Calu3 (cell line): ENCODE measurements at regions not wholly inside any gene's neighbourhood (a gene's known extent, or its start where the extent isn't known, plus 50 kb on each side); places are given as distances from the start of the nearest gene placed in this dataset.

Source experiments
- BruUV-seq: library from RNA; stranded (reverse); fragments of 400-500 nt; replicated peaks from 2 replicates; lab custom pipeline; 2021; lab: Mats Ljungman, UMichigan
- CTCF ChIA-PET: fragments of 300-600 bp; sonication (Branson Sonifier 250); formaldehyde crosslinking; loops from one replicate; lab custom pipeline; 2022; ENCODE audit warnings: antibody characterized with exemption; lab: Charles Lee
- DNase-seq: peaks from one replicate; pipeline ENCODE4 v3.0.0; 2022
- H3K27ac Mint-ChIP-seq: one replicate; pipeline ENCODE4 v1.8.0; 2022; ENCODE audit warnings: mixed read lengths; ENCODE audit not compliant: unreplicated experiment
- H3K27me3 Mint-ChIP-seq: one replicate; pipeline ENCODE4 v1.8.0; 2022; ENCODE audit warnings: mixed read lengths; ENCODE audit not compliant: unreplicated experiment
- H3K36me3 Mint-ChIP-seq: one replicate; pipeline ENCODE4 v1.8.0; 2022; ENCODE audit warnings: mild to moderate bottlenecking, moderate library complexity, mixed read lengths; ENCODE audit not compliant: insufficient read depth, unreplicated experiment
- H3K4me1 Mint-ChIP-seq: one replicate; pipeline ENCODE4 v1.8.0; 2022; ENCODE audit warnings: mild to moderate bottlenecking, low read depth, mixed read lengths; ENCODE audit not compliant: unreplicated experiment
- H3K4me3 Mint-ChIP-seq: one replicate; pipeline ENCODE4 v1.8.0; 2022; ENCODE audit warnings: mild to moderate bottlenecking, low read depth, moderate library complexity, mixed read lengths; ENCODE audit not compliant: unreplicated experiment
- H3K9me3 Mint-ChIP-seq: one replicate; pipeline ENCODE4 v1.8.0; 2022; ENCODE audit warnings: low read depth, mixed read lengths; ENCODE audit not compliant: unreplicated experiment
- intact Hi-C: fragments of 100-400 bp; cut with micrococcal nuclease; formaldehyde crosslinking; loops from one replicate; pipeline ENCODE4 v1.10.0; 2022; ENCODE audit not compliant: unreplicated experiment
- TF ChIP-seq, protein P1 (sequence below): fragments of 200-600 bp; IDR thresholded peaks from one replicate; pipeline ENCODE4 v1.8.0; 2022; ENCODE audit warnings: antibody characterized with exemption; ENCODE audit not compliant: unreplicated experiment

DNA sequence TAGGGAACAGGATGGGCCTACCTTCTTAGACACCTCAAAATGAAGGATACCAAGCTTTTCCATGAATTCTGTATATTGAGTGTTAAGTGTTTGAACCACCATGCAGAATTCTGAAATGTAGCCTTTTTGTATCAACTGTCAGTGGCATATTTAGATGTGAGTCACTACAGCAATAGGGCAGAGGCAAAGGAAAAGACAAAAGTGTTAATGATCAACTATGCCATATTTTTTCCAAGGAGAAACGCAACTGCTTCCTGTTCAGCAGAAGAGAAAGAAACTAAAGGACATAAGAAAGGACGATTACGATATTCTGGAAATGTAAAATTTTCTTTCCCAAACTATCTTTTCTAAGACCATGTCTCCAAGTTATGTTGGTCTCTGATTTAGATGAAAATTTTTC, 104.6 kb upstream of the RSPO3 start:
- TF ChIP-seq, protein P1, sequence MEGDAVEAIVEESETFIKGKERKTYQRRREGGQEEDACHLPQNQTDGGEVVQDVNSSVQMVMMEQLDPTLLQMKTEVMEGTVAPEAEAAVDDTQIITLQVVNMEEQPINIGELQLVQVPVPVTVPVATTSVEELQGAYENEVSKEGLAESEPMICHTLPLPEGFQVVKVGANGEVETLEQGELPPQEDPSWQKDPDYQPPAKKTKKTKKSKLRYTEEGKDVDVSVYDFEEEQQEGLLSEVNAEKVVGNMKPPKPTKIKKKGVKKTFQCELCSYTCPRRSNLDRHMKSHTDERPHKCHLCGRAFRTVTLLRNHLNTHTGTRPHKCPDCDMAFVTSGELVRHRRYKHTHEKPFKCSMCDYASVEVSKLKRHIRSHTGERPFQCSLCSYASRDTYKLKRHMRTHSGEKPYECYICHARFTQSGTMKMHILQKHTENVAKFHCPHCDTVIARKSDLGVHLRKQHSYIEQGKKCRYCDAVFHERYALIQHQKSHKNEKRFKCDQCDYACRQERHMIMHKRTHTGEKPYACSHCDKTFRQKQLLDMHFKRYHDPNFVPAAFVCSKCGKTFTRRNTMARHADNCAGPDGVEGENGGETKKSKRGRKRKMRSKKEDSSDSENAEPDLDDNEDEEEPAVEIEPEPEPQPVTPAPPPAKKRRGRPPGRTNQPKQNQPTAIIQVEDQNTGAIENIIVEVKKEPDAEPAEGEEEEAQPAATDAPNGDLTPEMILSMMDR = no peak
- Mint-ChIP-seq H3K27me3 (no peaks in the 10 kb centered on the region), H3K36me3 (no peaks in the 10 kb centered on the region), H3K4me1 (peaks cover 14% of the 10 kb centered on the region), H3K4me3 (no peak overlapping the region), H3K9me3 (no peaks in the 10 kb centered on the region), H3K27ac (no peak overlapping the region)
- CTCF ChIA-PET = no interaction called here
- BruUV-seq = no TSS peak
- intact Hi-C loops = loop anchor here (2.0 kb wide), 1 partner anchor 57 kb away; no protein-coding TSS in a partner anchor
- no peak for DNase-seq

DNA sequence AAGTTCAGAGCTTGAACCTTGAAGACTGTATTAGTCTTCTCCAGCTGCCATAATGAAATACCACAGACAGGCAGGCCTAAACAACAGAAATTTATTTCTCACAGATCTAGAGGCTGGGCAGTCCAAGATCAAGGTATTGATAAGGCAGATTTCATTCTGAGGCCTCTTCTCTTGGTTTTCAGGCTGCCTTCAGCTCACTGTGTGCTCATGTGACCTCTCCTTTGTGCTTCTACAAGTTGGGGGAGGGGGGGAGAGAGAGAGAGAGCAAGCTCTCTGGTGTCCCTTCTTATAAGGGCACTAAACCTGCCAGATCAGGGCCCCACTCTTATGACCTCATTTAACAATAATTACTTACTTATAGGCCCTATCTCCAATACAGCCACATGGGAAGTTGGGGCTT, 102.6 kb upstream of the RSPO3 start:
- CTCF ChIA-PET = no interaction called here
- H3K36me3 Mint-ChIP-seq = no peaks in the 10 kb centered on the region
- DNase-seq = no peak
- TF ChIP-seq, protein P1 = no peak
- no peaks in the 10 kb centered on the region for H3K9me3 Mint-ChIP-seq
- no peaks in the 10 kb centered on the region for H3K27me3 Mint-ChIP-seq
- no TSS peak for BruUV-seq
- intact Hi-C loops = loop anchor here (2.0 kb wide), 1 partner anchor 55 kb away; no protein-coding TSS in a partner anchor
- peaks cover 17% of the 10 kb centered on the region for H3K4me1 Mint-ChIP-seq
- no peak overlapping the region for H3K4me3 Mint-ChIP-seq
- no peak overlapping the region for H3K27ac Mint-ChIP-seq

DNA sequence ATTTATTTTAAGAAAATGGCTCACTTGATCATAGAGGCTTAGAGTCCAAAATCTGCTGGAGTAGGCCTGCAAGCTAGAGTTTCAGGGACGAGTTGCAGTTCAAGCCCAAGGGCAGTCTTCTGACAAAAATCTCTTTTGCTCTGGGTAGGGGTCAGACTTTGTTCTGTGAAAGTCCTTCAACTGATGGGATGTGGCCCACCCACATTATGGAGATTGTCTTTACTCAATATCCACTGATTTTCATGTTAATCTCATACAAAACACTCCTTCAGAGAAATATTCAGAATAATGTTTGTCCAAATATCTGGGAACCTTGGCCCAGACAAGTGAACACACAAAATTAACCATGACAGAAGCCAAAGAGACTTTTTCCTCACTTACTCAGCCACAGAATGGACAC, 98.6 kb upstream of the RSPO3 start:
- no peaks in the 10 kb centered on the region for H3K27me3 Mint-ChIP-seq
- H3K4me3 Mint-ChIP-seq = no peak overlapping the region

DNA sequence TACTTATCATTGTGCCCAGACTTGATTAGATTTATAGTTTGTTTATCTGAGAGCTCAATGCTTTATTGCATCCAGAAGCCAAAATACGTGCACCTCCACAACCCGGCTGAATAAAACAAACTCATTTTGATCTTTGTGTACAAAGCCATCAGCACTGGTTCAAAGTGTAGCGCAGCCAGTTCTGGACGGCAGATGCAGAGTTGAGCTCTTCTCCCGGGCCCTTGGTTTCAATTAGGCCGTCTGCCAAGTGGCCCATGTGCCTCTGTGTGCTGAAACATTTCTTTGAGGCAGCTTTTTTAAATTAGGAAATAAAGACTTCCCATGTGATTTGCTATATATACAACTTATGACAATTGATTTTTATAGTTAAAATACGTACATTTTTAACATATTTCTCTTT, 96.2 kb upstream of the RSPO3 start:
- no peak for DNase-seq
- TF ChIP-seq, protein P1 = no peak
- H3K27me3 Mint-ChIP-seq = no peaks in the 10 kb centered on the region
- H3K36me3 Mint-ChIP-seq = peaks cover 6% of the 10 kb centered on the region
- BruUV-seq = no TSS peak
- CTCF ChIA-PET = no interaction called here
- peaks cover 25% of the 10 kb centered on the region for H3K4me1 Mint-ChIP-seq
- no peak overlapping the region for H3K27ac Mint-ChIP-seq
- H3K4me3 Mint-ChIP-seq = no peak overlapping the region
- intact Hi-C loops = no loop called here
- H3K9me3 Mint-ChIP-seq = no peaks in the 10 kb centered on the region

More for the DNA sequence above, 98.6 kb upstream of the RSPO3 start:
- no peaks in the 10 kb centered on the region for H3K9me3 Mint-ChIP-seq
- no peak overlapping the region for H3K27ac Mint-ChIP-seq
- H3K4me1 Mint-ChIP-seq = peaks cover 16% of the 10 kb centered on the region
- TF ChIP-seq, protein P1 = no peak
- no TSS peak for BruUV-seq
- intact Hi-C loops = no loop called here
- CTCF ChIA-PET = no interaction called here
- no peak for DNase-seq
- no peaks in the 10 kb centered on the region for H3K36me3 Mint-ChIP-seq
